ENCODE measurements at regions not wholly inside any gene's neighbourhood (a gene's known extent, or its start where the extent isn't known, plus 50 kb on each side); places are given as distances from the start of the nearest gene placed in this dataset.

GRCh38 chr7:12851841-12852240 is 164.4 kb downstream of the ARL4A start:
- Histone ChIP-seq H3K9me1 (replicated peaks; ENCODE audit: control insufficient read depth, extremely low read depth, insufficient read depth, low read length) (no peaks in the 10 kb centered on the region), H3K27me3 (ENCODE audit: control insufficient read depth in 2 of 2, insufficient read depth in 2 of 2, low read length in 2 of 2) (no peaks in the 10 kb centered on the region), H3K4me2 (ENCODE audit: insufficient read depth, low read length) (no peak overlapping the region), H3K9ac (replicated peaks; ENCODE audit: extremely low read depth, insufficient read depth, low read length) (no peak overlapping the region), H3K4me1 (ENCODE audit: control insufficient read depth, extremely low read depth, insufficient read depth, low read length) (no peaks in the 10 kb centered on the region), H2AFZ (ENCODE audit: low read depth, low read length) (no peak overlapping the region), H3K9me3 (replicated peaks; ENCODE audit: control insufficient read depth, insufficient read depth, low read length) (no peaks in the 10 kb centered on the region), H3K4me3 (replicated peaks in 1 of 3; ENCODE audit: insufficient read depth in 1 of 3, low read depth in 1 of 3, low read length in 3 of 3) (no peak overlapping the region), H3K79me2 (ENCODE audit: control insufficient read depth, insufficient read depth, low read length) (no peaks in the 10 kb centered on the region), H4K20me1 (replicated peaks; ENCODE audit: control insufficient read depth, extremely low read depth, insufficient read depth, low read length) (no peaks in the 10 kb centered on the region), H3K27ac (ENCODE audit: insufficient read depth, low read depth, low read length) (no peak overlapping the region), H3K36me3 (ENCODE audit: control insufficient read depth in 2 of 2, extremely low read depth in 1 of 2, insufficient read depth in 2 of 2, low read length in 2 of 2) (no peaks in the 10 kb centered on the region)
- FAIRE-seq: no peak
- TF ChIP-seq, protein P1, sequence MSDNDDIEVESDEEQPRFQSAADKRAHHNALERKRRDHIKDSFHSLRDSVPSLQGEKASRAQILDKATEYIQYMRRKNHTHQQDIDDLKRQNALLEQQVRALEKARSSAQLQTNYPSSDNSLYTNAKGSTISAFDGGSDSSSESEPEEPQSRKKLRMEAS (IDR thresholded peaks at IDR 0.05; ENCODE audit: insufficient read depth, insufficient read length): no peak
- TF ChIP-seq FOS (IDR thresholded peaks at IDR 0.05; ENCODE audit: borderline replicate concordance, insufficient read depth, low read length) (no peak), POLR2A (IDR thresholded peaks at IDR 0.05; ENCODE audit: low read depth, low read length) (no peak), EZH2 (IDR thresholded peaks at IDR 0.05; ENCODE audit: borderline replicate concordance, low read depth, low read length, severe bottlenecking) (no peak), POLR2AphosphoS5 (IDR thresholded peaks at IDR 0.05; ENCODE audit: insufficient read depth, low read depth, low read length) (no peak), CTCF (IDR thresholded peaks at IDR 0.05; ENCODE audit: extremely low read depth in 1 of 2, insufficient read depth in 1 of 2, low read depth in 1 of 2, low read length in 2 of 2) (no peak), GATA2 (IDR thresholded peaks at IDR 0.05; ENCODE audit: insufficient read depth, insufficient read length, low read depth, low read length) (no peak), MYC (IDR thresholded peaks at IDR 0.05; ENCODE audit: low read depth, low read length) (no peak), JUN (IDR thresholded peaks at IDR 0.05; ENCODE audit: borderline replicate concordance, insufficient read depth, insufficient read length, low read depth) (no peak)
- POLR2A ChIA-PET: no interaction called here
- DNase-seq (ENCODE audit: low read depth, low spot score): no peak
- dilution Hi-C loops (cut with MboI; ENCODE audit: extremely low pct_ligation_motif_present, low sequenced_read_pairs): no loop called here
- BruUV-seq (replicated peaks): no TSS peak
- intact Hi-C loops (cut with micrococcal nuclease): no loop called here
- CTCF ChIA-PET: no interaction called here

Data from endothelial cell of umbilical vein (primary cell).